H1 (cell line): ENCODE measurements at regions not wholly inside any gene's neighbourhood (a gene's known extent, or its start where the extent isn't known, plus 50 kb on each side); places are given as distances from the start of the nearest gene placed in this dataset.
A peak's percentile ranks its signal among the peaks of the same experiment; 100 is the strongest.

Experiments used
- CTCF ChIA-PET: fragments of 300-600 bp; sonication (Branson Sonifier 250); formaldehyde crosslinking; loops from one replicate; lab custom pipeline; 2021; ENCODE audit not compliant: partially characterized antibody; lab: Charles Lee
- POLR2A ChIA-PET: fragments of 300-600 bp; sonication (Branson Sonifier 250); formaldehyde crosslinking; loops from one replicate; lab custom pipeline; 2021; ENCODE audit warnings: inconsistent platforms; ENCODE audit not compliant: partially characterized antibody; lab: Charles Lee
- DNase-seq, 2 experiments: peaks; one replicate each; pipeline versions ENCODE4 v3.0.0 to v3.0.0-alpha.2; 2010 to 2022; ENCODE audit warnings: low spot score in 2 of 2, low read depth in 1 of 2, mixed read lengths in 1 of 2
- FAIRE-seq: peaks from 2 replicates; lab custom pipeline; 2011; peaks lifted over from hg19 to GRCh38; lab: Jason Lieb, UNC
- H2AFZ ChIP-seq: 2 replicates; pipeline ENCODE4 v1.8.1; 2012; ENCODE audit warnings: low read length, inconsistent platforms
- H2AK5ac ChIP-seq: 2 replicates; pipeline ENCODE4 v1.6.1; 2013; ENCODE audit warnings: low read depth, low read length
- H2BK120ac ChIP-seq: replicated peaks from 2 replicates; pipeline ENCODE3; 2013; ENCODE audit warnings: low read depth, low read length, inconsistent platforms
- H2BK12ac ChIP-seq: 2 replicates; pipeline ENCODE4 v1.6.1; 2013; ENCODE audit warnings: low read depth, low read length
- H2BK15ac ChIP-seq: 2 replicates; pipeline ENCODE4 v1.6.1; 2013; ENCODE audit warnings: low read length
- H2BK20ac ChIP-seq: 2 replicates; pipeline ENCODE4 v1.6.1; 2013; ENCODE audit warnings: low read length
- H2BK5ac ChIP-seq: 2 replicates; pipeline ENCODE4 v1.6.1; 2013; ENCODE audit warnings: low read depth, low read length
- H3K14ac ChIP-seq: 2 replicates; pipeline ENCODE4 v1.6.1; 2013; ENCODE audit warnings: inconsistent platforms; ENCODE audit not compliant: insufficient read length
- H3K18ac ChIP-seq: 2 replicates; pipeline ENCODE4 v1.6.1; 2013; ENCODE audit warnings: low read length; ENCODE audit errors: extremely low read depth
- H3K23ac ChIP-seq: 2 replicates; pipeline ENCODE4 v1.6.1; 2013; ENCODE audit warnings: inconsistent platforms; ENCODE audit not compliant: insufficient read length
- H3K23me2 ChIP-seq: 2 replicates; pipeline ENCODE4 v1.6.1; 2013; ENCODE audit warnings: low read depth, low read length
- H3K27ac ChIP-seq: 2 replicates; pipeline ENCODE4 v1.6.1; 2011; ENCODE audit warnings: low read depth, low read length, inconsistent platforms
- H3K27me3 ChIP-seq, 4 experiments: replicated peaks in 1 of 4; 1 replicate in 1 of 4; 2 replicates in 3 of 4; pipeline versions ENCODE4 v1.6.1 to v1.8.1; 2011 to 2013; ENCODE audit warnings: low read length in 3 of 4, mild to moderate bottlenecking in 3 of 4, inconsistent platforms in 2 of 4, mixed read lengths in 2 of 4, moderate library complexity in 1 of 4; ENCODE audit not compliant: control insufficient read depth in 3 of 4, insufficient read depth in 3 of 4; ENCODE audit errors: extremely low read depth in 1 of 4
- H3K36me3 ChIP-seq, 4 experiments: 2 replicates each; pipeline versions ENCODE4 v1.6.1 to v1.8.1; 2011 to 2013; ENCODE audit warnings: mild to moderate bottlenecking in 4 of 4, low read length in 3 of 4, moderate library complexity in 2 of 4, control low read depth in 1 of 4, inconsistent platforms in 1 of 4; ENCODE audit not compliant: insufficient read depth in 4 of 4, control insufficient read depth in 2 of 4
- H3K4ac ChIP-seq: replicated peaks from 2 replicates; pipeline ENCODE3; 2013; ENCODE audit warnings: low read length, low read depth, mixed read lengths, inconsistent platforms; ENCODE audit not compliant: insufficient read length
- H3K4me1 ChIP-seq, 4 experiments: replicated peaks in 1 of 4; 1 replicate in 1 of 4; 2 replicates in 3 of 4; pipeline versions ENCODE4 v1.6.1 to v1.8.1; 2011 to 2013; ENCODE audit warnings: low read length in 3 of 4, inconsistent platforms in 2 of 4, mixed read lengths in 1 of 4; ENCODE audit not compliant: insufficient read depth in 4 of 4, control insufficient read depth in 3 of 4
- H3K4me2 ChIP-seq, 2 experiments: 2 replicates each; pipeline versions ENCODE4 v1.6.1 to v1.8.1; 2011 to 2013; ENCODE audit warnings: low read depth in 2 of 2, low read length in 2 of 2, control low read depth in 1 of 2, inconsistent platforms in 1 of 2, mild to moderate bottlenecking in 1 of 2; ENCODE audit not compliant: insufficient read depth in 1 of 2
- H3K4me3 ChIP-seq, 4 experiments: fragments of 200-600, 300-600 bp in 1 of 4; sonication (generic), shearing (Covaris generic), sonication (Bioruptor Twin) in 1 of 4; 2 replicates each; pipeline versions ENCODE4 v1.5.1 to v1.8.1; 2011 to 2016; ENCODE audit warnings: low read length in 4 of 4, low read depth in 3 of 4, control low read depth in 2 of 4, inconsistent platforms in 2 of 4, mild to moderate bottlenecking in 2 of 4, mixed read lengths in 1 of 4, moderate library complexity in 1 of 4; ENCODE audit not compliant: insufficient read depth in 2 of 4; ENCODE audit errors: extremely low read depth in 1 of 4
- H3K56ac ChIP-seq: replicated peaks from 2 replicates; pipeline ENCODE3; 2013; ENCODE audit warnings: low read depth, mild to moderate bottlenecking, mixed read lengths, low read length, inconsistent platforms; ENCODE audit not compliant: insufficient read length
- H3K79me1 ChIP-seq: 2 replicates; pipeline ENCODE4 v1.6.1; 2013; ENCODE audit warnings: low read depth, low read length, control low read depth
- H3K79me2 ChIP-seq, 2 experiments: 2 replicates each; pipeline versions ENCODE4 v1.6.1 to v1.8.1; 2012 to 2013; ENCODE audit warnings: low read length in 2 of 2, mild to moderate bottlenecking in 2 of 2, inconsistent platforms in 1 of 2; ENCODE audit not compliant: insufficient read depth in 2 of 2, control insufficient read depth in 1 of 2
- H3K9ac ChIP-seq, 4 experiments: replicated peaks in 1 of 4; 1 replicate in 1 of 4; 2 replicates in 3 of 4; pipeline versions ENCODE4 v1.6.1 to v1.8.1; 2011 to 2013; ENCODE audit warnings: low read depth in 3 of 4, low read length in 3 of 4, control low read depth in 2 of 4, mild to moderate bottlenecking in 2 of 4, moderate library complexity in 2 of 4, inconsistent platforms in 1 of 4; ENCODE audit errors: extremely low read depth in 1 of 4
- H3K9me3 ChIP-seq, 2 experiments: 2 replicates each; pipeline versions ENCODE4 v1.6.1 to v1.8.1; 2012 to 2013; ENCODE audit warnings: mild to moderate bottlenecking in 2 of 2, moderate library complexity in 2 of 2, control low read depth in 1 of 2, inconsistent platforms in 1 of 2, low read depth in 1 of 2, low read length in 1 of 2, mixed read lengths in 1 of 2; ENCODE audit not compliant: insufficient read depth in 2 of 2
- H4K20me1 ChIP-seq, 2 experiments: replicated peaks in 1 of 2; 2 replicates each; pipeline versions ENCODE3 to v1.8.1; 2011 to 2013; ENCODE audit warnings: inconsistent platforms in 2 of 2, low read length in 2 of 2, mild to moderate bottlenecking in 1 of 2; ENCODE audit not compliant: insufficient read depth in 2 of 2, control insufficient read depth in 1 of 2
- H4K5ac ChIP-seq: 2 replicates; pipeline ENCODE4 v1.6.1; 2013; ENCODE audit warnings: low read length, low read depth, mixed read lengths, inconsistent platforms; ENCODE audit not compliant: insufficient read length
- H4K8ac ChIP-seq: 2 replicates; pipeline ENCODE4 v1.8.0; 2013; ENCODE audit warnings: mild to moderate bottlenecking, moderate library complexity, low read length, inconsistent platforms; ENCODE audit not compliant: insufficient read depth; ENCODE audit errors: extremely low read depth
- H4K91ac ChIP-seq: replicated peaks from 2 replicates; pipeline ENCODE3; 2013; ENCODE audit warnings: low read length, mixed read lengths, inconsistent platforms; ENCODE audit not compliant: insufficient read length
- BACH1 ChIP-seq: IDR thresholded peaks from 2 replicates; pipeline ENCODE4 v1.6.1; 2012; ENCODE audit warnings: low read length, improper control_type of control experiment
- MAFK ChIP-seq: IDR thresholded peaks from 2 replicates; pipeline ENCODE4 v1.6.1; 2012; ENCODE audit warnings: low read depth, mild to moderate bottlenecking, improper control_type of control experiment, low read length
- TCF12 ChIP-seq: IDR thresholded peaks from 2 replicates; pipeline ENCODE4 v1.6.1; 2011; ENCODE audit warnings: low read depth, mild to moderate bottlenecking, low read length
- WGBS, 2 experiments: shearing (Covaris generic) in 1 of 2; methylation state at CpG; one replicate each; pipeline versions ENCODE4 v1.1.6 to v1.1.7; 2013 to 2015; ENCODE audit warnings: low lambda C conversion rate in 2 of 2, mixed read lengths in 2 of 2, inconsistent platforms in 1 of 2, low coverage in 1 of 2, missing lambda C conversion rate in 1 of 2; ENCODE audit not compliant: insufficient replicate concordance in 2 of 2, insufficient coverage in 1 of 2, insufficient read length in 1 of 2; ENCODE audit errors: extremely low coverage in 1 of 2, missing lambda C conversion rate in 1 of 2; 5-methylcytosine and 5-hydroxymethylcytosine counted together

- Histone ChIP-seq H3K23ac (no peak overlapping the region), H2BK5ac (no peak overlapping the region), H3K56ac (no peak overlapping the region), H3K4me1 (peaks cover 0 to 6% (median 3%) of the 10 kb centered on the region in 4 experiments; a peak in 3 of 7 replicates), H4K8ac (no peak overlapping the region), H2BK20ac (no peak overlapping the region), H3K4ac (no peak overlapping the region), H3K4me2 (no peak overlapping the region), H3K9me3 (no peaks in the 10 kb centered on the region), H3K18ac (peak overlapping the region; percentile 63; the same call in 1 of the 2 replicates), H3K79me2 (no peaks in the 10 kb centered on the region), H4K91ac (peak overlapping the region; percentile 20), H3K4me3 (no peak overlapping the region), H2AK5ac (no peak overlapping the region), H4K5ac (no peak overlapping the region), H3K27me3 (no peaks in the 10 kb centered on the region; a peak in 1 of 7 replicates), H2BK120ac (no peak overlapping the region), H3K36me3 (no peaks in the 10 kb centered on the region), H3K23me2 (no peaks in the 10 kb centered on the region), H2BK15ac (no peak overlapping the region), H2BK12ac (0 out of 2 replicates have a peak overlapping the region, but pooled peaks have one; percentile 12), H4K20me1 (no peaks in the 10 kb centered on the region), H3K9ac (no peak overlapping the region), H2AFZ (no peak overlapping the region), H3K27ac (no peak overlapping the region), H3K79me1 (no peaks in the 10 kb centered on the region), H3K14ac (no peak overlapping the region)
- WGBS, 2 experiments, result 91% methylated on average over 10 of the region's 10 CpGs; no CpG with 5 or more reads in 1 of the 2 experiments
- TF ChIP-seq BACH1 (no peak), MAFK (no peak), TCF12 (no peak)
- FAIRE-seq (no peak), DNase-seq (no peak)
- ChIA-PET CTCF (interaction anchor here (0.8 kb wide), 1 partner anchor 24 kb away, joined by 3 read pairs; no protein-coding TSS in a partner anchor), POLR2A (no interaction called here)
These were observed 123.4 kb upstream of the AFDN start for GRCh38 chr6:167703347-167703746.
